Myocyte (in vitro differentiated cells): ENCODE measurements at regions not wholly inside any gene's neighbourhood (a gene's known extent, or its start where the extent isn't known, plus 50 kb on each side); places are given as distances from the start of the nearest gene placed in this dataset.
A peak's percentile ranks its signal among the peaks of the same experiment; 100 is the strongest.
"Not testable (repeated sequence)": the region's sequence is repeated elsewhere in the genome, so short reads cannot be mapped to it uniquely, and the experiment has no call there.

Experiments
- DNase-seq: peaks from one replicate; pipeline ENCODE4 v3.0.0-alpha.2; 2012; ENCODE audit warnings: low read depth

DNA sequence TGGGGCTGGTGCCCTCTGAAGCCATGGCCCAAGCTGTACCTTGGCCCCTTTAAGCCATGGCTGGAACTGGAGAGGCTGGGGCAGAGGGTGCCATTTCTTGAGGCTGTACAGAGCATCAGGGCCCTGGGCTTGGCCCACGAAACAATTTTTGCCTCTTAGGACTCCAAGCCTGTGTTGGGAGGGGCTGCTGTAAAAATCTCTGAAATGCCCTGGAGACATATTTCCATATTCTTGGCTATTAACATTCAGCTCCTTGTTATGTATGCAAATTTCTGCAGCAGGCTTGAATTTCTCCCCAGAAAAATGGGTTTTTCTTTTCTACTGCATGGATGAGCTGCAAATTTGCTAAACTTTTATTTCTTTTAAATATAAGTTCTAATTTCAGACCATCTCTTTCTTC is 834.0 kb downstream of the DSC3 start:
- DNase-seq, result no peak

DNA sequence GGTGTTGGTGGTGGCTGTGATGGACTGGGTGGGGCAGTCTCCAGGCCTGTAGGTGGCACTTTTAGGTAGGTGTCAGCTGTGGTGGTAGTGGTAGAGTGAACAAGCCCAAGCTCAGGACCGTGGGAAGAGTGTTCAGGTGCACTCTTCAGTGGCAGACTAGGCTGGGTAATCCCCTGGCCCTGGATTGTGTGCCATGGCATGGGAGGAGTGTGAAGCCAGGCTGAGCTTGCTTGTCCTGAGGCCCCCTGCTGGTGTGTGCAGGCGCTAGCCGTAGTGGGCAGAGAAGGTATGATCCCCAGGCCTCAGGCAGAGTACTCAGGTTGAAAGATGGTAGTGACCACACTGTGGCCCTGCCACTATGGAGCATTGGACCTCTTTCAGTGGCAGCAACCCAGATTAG is 850.3 kb downstream of the DSC3 start:
- DNase-seq, result no peak

DNA sequence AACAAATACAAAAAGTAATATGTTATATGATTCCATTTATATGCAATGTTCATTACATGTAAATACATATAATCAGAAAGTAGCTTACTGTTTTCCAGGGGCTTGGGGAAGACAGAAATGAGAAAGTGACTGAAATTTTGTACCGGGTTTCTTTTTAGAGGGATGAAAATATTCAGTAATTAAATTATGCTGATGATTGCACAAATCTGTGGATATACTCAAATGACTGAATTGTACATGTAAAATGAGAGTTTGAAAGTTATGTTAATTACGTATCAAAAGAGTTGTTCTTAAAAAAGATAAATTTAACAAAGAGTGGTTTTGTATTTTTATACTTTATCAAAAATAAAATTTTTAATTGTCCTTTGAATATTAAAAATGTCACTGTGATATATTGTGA is 856.3 kb downstream of the DSC3 start:
- DNase-seq, result no peak

DNA sequence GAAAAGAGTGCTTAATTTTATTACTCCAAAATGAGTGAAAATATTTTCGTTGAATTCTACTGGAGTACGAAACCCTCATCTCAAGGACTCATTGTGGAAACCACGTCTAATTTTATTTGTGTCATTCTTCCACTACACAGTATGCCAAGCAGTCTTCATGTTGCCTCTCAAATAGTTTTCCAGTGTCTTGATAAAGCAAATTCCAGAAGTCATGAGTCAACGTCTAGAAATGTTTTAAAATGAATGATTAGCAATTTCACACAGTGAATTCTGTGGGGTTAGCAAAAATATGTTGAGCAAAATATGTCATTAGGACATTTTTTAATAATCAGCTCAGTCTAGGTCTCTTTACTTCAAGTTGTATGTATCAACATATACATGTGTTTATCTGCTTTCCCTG is 865.5 kb downstream of the DSC3 start:
- peak; percentile 21 for DNase-seq

DNA sequence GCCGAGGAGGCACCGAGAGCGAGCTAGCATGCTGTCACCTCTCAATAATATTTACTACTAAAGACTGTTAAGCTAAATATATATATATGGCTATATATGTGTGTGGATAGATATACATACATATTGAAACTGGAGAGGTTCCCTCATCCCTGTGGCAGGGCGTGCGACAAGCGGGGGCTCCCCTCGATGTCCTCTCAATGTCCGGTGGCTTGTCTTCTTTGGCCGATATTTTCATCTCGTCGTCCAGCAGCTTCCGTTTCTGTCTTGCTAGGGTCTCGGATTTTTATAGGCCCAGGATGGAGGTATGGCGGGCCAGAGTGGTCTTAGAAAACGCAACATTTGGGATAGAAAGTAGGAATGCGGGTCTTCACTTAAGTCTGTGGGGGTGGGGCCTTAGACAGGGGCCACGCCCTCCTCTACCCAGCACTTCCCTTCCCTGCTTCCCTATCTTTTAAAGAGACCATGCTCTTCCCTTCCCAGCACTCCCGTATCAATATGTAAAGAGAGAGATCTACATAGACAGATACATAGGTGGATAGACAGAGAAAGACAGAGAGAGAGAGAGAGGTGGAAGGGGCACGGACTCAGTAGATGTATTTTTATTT is 866.8 kb downstream of the DSC3 start:
- DNase-seq, result no peak

DNA sequence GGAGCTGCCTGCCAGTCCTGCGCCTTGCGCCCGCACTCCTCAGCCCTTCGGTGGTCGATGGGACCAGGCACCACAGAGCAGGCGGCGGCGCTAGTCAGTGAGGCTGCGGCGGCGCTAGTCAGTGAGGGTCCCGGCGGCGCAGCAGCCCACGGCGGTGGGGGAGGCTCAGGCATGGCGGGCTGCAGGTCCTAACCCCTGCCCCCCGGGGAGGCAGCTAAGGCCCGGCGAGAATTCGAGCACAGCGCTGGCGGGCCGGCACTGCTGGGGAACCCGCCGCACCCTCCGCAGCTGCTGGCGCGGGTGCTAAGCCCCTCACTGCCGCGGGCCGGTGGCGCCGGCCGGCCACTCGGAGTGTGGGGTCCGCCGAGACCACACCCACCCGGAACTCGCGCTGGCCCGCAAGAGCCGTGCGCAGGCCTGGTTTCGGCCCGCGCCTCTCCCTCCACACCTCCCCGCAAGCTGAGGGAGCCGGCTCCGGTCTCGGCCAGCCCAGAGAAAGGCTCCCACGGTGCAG is 867.4 kb downstream of the DSC3 start:
- DNase-seq, result no peak

DNA sequence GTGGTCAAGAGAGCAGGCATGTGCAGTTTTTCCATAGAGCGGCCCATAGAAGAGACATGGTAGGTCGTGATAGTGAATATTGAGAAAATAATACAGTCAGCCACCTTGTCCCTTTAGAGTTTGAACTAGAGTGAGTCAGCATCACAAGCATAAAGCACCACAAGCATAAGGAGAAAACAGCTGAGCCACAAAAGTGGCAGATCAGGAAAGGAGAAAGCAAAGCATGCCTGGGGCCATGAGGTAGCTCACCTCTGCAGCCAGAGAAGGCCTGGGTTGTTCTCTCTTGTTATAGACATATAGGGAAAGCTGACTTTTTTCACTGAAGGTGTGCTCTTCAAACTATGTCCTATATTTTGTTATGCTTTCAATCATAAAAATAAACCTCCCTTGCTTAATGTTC is 879.0 kb downstream of the DSC3 start:
- peak; percentile 15 for DNase-seq

DNA sequence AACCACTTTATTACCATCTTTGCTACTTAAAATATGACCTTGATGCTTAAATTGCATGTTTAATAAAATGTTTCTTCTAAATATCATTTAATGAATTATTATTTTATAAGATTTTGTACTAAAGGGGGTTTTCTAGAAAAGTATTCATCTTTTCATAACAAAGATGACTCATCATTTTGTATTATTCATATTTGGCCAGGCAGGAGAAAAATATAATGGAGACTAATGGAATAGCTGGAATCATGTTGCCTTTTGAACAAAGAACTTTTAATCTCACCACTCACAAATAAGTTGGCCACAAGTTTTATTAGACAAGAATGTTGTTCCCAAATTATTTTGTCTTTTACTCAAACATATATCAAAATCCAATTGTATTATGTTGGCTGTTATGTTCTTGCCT is 882.4 kb downstream of the DSC3 start:
- DNase-seq, result peak; percentile 5

DNA sequence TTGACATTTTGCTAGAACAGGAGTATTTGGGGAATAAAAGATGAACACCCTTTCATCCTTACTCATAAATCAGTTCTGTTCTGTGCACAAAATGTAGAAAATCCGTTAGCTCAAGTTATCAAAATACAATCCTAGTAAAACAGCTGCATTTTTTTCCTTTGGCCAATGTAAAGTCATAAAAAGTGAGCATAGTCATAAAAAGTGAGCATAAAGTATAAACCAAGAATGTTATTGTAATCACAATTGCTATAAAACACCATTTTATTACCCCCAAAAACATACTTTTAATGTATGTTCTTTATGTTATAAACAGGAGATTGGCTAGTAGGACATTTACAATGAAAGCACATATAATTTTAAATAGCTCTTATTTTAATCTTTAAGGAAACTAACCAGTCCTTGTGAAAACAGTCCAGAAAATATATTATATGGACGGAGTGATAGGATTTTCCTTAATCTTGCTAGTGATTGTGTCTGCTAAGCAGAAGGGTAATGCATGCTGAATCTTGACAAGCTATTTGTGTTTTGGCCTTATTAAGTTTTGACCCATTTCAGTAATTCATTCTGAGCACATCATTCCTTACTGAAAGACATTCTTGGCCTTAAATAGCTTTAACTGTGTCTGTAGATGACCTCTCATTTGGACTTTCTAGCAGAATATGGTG is 891.8 kb downstream of the DSC3 start:
- DNase-seq, result no peak

DNA sequence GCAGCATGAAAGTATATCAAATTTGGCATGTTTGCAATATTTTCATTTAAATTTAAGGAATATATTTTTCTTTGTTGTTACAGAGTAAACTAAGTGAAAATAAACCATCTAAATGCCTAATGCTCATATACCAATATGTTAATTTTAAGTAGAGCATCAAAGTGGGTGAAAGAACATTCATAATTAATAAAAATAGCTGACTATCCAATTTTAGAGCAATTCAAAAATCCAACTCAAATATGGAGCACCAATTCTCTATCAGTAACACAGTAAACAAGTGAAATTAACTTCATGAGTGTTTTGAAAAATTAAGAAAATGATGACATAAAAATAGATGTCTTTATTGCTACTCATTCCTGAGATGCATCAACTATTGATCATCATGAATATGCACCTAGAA is 893.0 kb downstream of the DSC3 start:
- DNase-seq, result no peak

DNA sequence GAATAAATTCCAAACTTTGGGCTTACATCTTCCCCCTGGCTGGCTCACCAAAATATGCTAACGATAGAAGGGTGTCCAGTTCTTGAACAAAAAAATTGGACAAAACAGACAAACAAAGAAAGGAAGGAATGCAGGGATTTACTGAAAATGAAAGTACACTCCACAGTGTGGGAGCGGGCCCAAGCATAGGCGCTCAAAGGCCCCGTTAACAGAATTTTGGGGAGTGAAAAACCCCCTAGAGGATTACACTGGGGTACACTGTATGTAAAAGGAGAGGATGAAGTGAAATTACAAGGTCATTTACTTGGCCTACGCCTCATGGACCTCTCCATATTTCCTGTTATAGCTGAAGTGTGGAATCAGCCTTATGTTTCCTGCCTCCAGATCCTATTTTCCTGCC is 899.7 kb downstream of the DSC3 start:
- no peak for DNase-seq

DNA sequence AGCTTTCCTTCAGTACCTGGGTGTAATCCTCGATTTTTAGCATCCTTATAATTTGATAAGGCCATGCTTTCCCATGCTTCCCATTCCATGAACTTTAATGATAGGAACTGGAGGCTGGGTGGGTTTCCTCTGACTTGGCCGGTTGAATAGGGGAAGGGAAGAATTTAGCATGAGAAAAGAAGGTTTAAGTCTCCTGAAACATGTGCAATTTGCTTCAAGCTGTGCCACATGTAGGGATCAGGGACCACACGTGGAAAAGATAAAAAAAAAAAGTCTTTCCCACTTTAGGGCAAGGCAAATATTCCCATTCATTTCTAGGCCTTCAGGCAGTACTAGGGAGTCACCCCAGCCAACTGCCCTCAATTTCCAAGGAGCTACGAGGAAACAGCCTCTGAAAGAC is 900.3 kb downstream of the DSC3 start:
- DNase-seq, result no peak

DNA sequence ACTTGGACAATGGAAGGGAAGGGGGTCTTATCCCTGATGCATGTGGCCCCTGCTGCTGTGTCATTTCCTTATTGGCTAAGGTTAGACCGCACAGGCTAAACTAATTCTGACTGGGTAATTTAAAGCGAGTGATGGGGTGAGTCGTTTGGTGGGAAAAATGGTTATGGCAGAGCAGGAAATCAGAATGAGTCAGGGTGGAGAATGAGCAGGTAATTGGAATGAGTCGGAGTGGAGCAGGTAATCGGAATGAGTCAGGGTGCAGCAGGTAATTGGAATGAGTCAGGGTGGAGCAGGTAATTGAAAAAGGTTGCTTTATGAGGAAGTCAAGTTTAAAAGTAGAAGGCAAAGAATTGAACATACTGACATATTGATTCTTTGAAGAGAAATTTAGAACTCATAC is 901.0 kb downstream of the DSC3 start:
- not testable (repeated sequence) for DNase-seq

DNA sequence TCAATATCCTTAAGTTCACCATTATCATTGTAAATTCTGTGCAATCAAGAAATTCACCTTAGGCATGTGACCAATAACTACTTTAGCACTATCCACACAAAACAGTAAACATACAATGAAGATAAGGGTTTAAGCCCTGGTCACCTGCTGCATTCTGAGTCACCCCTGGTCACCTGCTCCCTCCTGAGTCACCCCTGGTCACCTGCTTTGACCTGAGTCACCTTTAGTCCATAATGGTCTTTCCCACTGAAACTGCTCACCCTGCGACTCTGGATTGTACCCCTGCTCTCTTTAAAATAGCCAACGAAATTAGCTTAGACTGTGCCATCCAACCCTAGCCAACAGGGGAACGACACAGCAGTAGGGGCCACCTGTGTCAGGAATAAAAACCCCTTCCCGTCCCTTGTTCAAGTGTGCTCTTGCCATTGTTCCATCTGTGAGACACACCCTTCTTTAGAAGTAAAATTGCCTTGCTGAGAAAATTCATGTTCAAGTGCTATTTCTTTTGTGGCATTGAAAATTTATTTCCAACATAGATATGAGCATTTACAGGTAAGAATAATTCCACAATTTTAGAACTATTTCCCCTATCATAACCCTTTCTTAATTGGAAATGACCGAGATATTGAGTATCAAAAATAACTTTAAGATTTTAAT is 902.8 kb downstream of the DSC3 start:
- no peak for DNase-seq

DNA sequence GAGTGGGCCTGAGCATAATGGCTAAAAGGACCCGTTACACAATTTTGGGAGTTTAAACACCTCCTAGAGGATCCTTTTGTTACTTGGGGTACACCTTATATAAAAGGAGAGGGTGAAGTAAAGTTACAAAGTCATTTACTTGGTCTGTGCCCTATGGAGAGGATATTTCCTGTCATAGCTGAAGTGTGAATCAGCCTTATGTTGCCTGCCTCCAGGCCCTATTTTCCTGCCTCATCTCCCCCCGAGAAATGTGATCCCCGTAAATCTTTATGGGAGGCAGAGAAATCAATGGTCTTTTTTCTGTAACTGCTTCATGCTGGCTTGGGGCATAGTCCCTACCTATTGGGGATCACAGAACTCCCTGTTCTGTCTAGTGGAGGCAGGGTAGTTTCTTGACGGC is 906.6 kb downstream of the DSC3 start:
- no peak for DNase-seq

DNA sequence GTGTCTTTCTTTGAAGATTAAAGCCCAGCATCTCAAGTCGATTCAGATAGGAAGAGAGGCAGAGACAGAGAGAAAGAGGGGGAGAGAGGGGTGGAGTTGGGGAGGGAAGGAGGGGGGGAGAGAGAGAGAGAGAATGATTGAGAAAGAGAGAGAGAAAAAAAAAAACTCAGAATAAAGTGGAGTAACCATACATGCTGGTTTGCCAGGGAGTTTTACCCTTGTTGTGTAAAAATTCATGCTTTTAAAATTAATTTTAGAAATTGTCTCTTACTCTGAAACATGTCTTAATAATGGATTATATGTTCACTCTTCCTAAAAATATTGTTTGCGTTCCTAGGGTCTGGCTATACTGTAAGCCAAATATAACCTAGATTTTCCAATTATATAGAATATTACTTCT is 908.5 kb downstream of the DSC3 start:
- no peak for DNase-seq

DNA sequence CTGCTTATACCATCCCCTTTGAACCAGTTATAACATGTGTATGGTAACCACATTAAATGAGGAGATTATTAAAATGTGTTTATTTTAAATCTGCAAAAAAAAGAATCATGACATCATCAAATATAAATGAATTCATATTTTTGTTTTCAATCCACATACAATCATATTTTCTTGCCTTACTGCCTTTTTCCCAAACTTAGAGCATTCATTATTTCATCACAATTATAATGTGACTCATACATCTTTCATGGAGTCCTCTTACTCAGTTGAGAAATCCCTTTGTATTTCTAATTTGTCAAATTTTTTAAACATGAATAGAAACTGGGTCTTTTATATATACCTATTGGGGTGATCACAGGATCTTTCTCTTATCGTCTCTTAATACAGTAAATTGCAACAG is 909.6 kb downstream of the DSC3 start:
- no peak for DNase-seq

DNA sequence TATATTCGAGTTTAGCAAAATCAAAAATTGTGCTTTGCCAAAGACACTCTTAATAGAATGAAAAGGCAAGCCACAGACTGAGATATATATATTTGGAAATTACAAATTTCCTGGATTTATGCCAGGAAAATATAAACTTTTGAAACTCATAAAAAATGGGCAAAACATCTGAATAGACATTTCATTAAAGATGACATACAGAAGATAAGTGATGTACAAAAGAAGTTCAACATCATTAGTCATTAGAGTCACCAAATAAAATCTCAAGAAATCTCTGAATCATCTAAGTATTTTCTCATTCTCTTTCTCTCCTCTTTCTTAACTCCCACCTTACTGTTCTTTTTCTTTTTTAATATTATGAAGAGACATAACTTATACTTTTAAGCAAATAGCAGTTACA is 921.1 kb downstream of the DSC3 start:
- no peak for DNase-seq

DNA sequence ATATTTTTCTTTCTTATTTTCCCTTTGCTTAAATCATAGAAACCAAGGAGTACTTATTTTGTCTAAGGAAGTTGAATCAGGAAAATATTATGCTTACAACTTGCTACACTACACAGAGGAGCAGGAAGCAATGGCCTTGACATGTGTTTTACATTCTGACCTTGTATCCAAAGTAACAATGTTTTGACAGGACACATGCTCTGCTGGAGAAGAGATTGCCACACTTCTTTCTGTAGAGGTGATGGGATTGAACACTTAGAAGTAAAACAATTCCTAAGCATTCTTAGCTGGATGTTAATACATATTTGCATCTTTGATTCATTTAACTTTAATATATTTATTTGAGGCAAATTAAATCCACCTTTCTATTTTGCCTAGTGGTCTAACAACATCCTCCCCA is 929.1 kb downstream of the DSC3 start:
- no peak for DNase-seq

DNA sequence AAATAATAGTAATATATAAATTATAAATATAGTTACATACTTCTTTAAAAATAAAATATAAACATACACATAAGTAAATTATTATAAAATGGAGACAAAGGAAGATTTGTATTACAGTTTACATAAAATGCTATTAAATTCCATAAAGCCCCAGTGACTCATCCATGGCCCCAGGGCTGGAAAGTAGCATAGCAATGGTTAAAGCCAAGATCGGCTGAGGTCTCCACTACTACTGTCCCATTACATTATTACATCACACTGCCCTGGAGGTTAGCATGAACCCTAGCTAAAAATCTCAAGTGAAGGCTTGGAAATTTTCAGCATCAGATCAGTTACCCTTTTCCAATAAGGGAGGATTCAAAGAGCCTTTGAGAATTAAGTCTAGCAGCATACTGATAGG is 936.2 kb downstream of the DSC3 start:
- DNase-seq, result no peak

DNA sequence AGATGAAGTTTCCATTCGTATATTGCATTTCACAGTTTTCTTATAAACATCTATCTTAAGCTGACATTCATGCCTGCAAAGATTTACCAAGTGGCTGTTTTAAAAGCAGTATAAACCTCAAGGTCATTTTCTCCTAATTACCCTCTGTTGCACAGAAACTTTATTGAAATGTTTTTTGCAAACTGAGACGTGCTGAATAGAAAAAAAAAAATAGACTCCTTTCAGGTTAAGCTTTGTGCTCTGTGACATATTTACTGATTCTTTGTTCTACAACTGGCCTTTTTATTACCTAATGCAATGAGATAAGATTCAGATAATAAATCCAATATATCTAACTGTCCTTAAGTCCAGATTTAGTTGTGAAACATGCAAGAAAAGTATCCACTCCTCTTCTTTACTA is 938.7 kb downstream of the DSC3 start:
- DNase-seq, result no peak

DNA sequence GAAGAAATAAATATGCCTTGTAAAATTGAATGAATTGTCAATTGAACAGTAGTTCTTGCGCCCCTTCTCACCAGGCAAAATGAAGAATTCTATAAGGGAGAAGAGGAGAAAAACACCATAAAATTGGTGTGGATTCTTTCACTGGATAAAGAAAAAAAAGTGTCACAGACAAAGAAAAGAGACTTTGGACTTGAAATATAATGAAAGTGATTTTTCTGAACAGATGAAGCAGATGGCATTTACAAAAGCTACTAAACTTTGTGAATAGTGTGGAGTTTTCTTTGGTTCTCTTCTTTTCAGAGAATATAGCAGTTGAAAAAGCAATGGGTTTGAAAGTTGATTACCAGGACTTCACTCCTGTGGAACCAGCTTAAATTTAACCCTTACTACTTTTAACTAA is 945.7 kb downstream of the DSC3 start:
- DNase-seq, result no peak

DNA sequence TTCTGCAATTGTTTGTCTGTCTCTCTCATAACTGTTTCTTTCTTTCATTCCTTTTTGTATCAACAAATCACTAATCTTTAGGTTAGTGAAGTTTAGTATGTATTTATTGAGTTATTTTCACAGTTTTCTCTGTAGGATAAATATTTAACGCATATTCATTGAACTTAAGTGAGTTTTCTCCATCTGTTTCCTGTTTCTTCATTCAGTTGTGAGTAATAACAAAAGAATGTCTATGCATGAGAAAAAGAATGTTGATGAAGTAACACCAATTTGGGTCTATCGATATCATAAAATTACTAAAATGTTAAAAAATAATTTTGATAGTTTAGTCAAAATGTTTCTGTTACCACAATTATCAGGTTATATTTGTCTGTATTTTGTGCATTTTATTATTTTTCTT is 948.0 kb downstream of the DSC3 start:
- peak; percentile 3 for DNase-seq
